VCaP (cell line): ENCODE measurements at regions not wholly inside any gene's neighbourhood (a gene's known extent, or its start where the extent isn't known, plus 50 kb on each side); places are given as distances from the start of the nearest gene placed in this dataset.
"Not testable (repeated sequence)": the region's sequence is repeated elsewhere in the genome, so short reads cannot be mapped to it uniquely, and the experiment has no call there.

Experiments used
- H3K27ac ChIP-seq: fragments of 450-650 bp; 2 replicates; pipeline ENCODE4 v1.5.1; 2017
- CTCF ChIP-seq: fragments of 450-650 bp; conservative IDR thresholded peaks from 2 replicates; pipeline ENCODE4 v1.5.1; 2017; ENCODE audit warnings: mild to moderate bottlenecking, moderate library complexity

GRCh38 chr3:35894735-35895134, 255.4 kb downstream of the ARPP21 start:
- no peak overlapping the region for H3K27ac ChIP-seq
- no peak for TF ChIP-seq CTCF

- TF ChIP-seq CTCF: no peak
- no peak overlapping the region; the same call in 1 of the 2 replicates for H3K27ac ChIP-seq
Observed at GRCh38 chr3:35899245-35899644, 259.9 kb downstream of the ARPP21 start.

- TF ChIP-seq CTCF: no peak
- H3K27ac ChIP-seq: no peak overlapping the region; the same call in 1 of the 2 replicates
Observed at GRCh38 chr3:35900079-35900478, 260.8 kb downstream of the ARPP21 start.

GRCh38 chr3:35908366-35909232, 269.3 kb downstream of the ARPP21 start:
- peak; percentile 96 for TF ChIP-seq CTCF
- no peak overlapping the region for H3K27ac ChIP-seq

GRCh38 chr3:35919160-35919559, 279.8 kb downstream of the ARPP21 start:
- no peak overlapping the region for H3K27ac ChIP-seq
- no peak for TF ChIP-seq CTCF

- H3K27ac ChIP-seq: no peak overlapping the region
- TF ChIP-seq CTCF: no peak; the same call in 1 of the 2 replicates
Observed at GRCh38 chr3:35921718-35922117, 282.4 kb downstream of the ARPP21 start.

GRCh38 chr3:35924070-35924469, 284.7 kb downstream of the ARPP21 start:
- not testable (repeated sequence) for H3K27ac ChIP-seq
- peak; percentile 87 for TF ChIP-seq CTCF
